ENCODE measurements at regions not wholly inside any gene's neighbourhood (a gene's known extent, or its start where the extent isn't known, plus 50 kb on each side); places are given as distances from the start of the nearest gene placed in this dataset.

DNA sequence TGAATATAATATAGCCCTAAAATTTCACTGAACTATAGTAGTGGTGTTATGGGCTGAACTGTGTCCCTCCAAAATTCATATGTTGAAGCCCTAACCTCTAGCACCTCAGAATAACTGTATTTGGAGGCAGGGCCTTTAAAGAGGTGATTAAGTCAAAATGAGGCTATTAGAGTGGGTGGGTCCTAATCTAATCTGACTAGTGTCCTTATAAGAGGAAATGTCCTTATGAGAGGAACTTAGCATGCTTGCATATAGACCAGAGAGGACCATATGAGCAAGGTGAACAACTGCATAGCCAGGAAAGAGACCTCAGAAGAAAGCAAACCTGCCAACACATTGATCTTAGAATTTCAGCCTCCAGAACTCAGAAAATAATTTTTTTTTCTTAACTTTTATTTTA, 238.4 kb downstream of the ZEB2 start:
- no peaks in the 10 kb centered on the region for H3K27me3 ChIP-seq (ENCODE audit: control insufficient read depth, insufficient read depth, low read length)
- peaks cover 17% of the 10 kb centered on the region for H3K4me1 ChIP-seq (ENCODE audit: control insufficient read depth, insufficient read depth, low read length)
- H3K4me3 ChIP-seq (ENCODE audit: low read depth, low read length) = no peak overlapping the region
- H3K36me3 ChIP-seq (ENCODE audit: control insufficient read depth, insufficient read depth, low read length) = no peaks in the 10 kb centered on the region
- H3K9me3 ChIP-seq (ENCODE audit: control insufficient read depth, insufficient read depth, low read length) = no peaks in the 10 kb centered on the region
- no peak overlapping the region for H3K27ac ChIP-seq (ENCODE audit: low read depth, low read length)
- no peak overlapping the region for H3K9ac ChIP-seq (ENCODE audit: low read depth, low read length)

DNA sequence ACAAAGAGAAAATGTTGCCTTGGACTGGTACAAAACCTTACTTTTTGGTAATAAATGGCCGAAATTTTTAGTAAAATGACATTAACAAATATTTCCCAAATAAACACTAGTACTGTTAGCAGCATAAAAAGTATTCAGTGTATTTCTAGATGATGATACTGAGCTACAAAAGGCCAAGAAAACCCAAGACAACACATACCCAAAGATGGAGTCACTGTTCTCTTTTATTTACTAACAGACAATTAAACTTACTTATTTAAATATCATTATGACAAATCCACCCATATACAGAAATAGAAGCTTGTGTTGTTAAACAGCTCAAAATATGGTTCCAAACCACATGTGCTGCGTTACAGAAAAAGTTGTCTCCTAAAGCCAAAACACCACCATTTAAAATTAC, 239.9 kb downstream of the ZEB2 start:
- H3K27me3 ChIP-seq (ENCODE audit: control insufficient read depth, insufficient read depth, low read length) = no peaks in the 10 kb centered on the region
- H3K9me3 ChIP-seq (ENCODE audit: control insufficient read depth, insufficient read depth, low read length) = no peaks in the 10 kb centered on the region
- no peak overlapping the region for H3K9ac ChIP-seq (ENCODE audit: low read depth, low read length)
- no peak overlapping the region for H3K27ac ChIP-seq (ENCODE audit: low read depth, low read length)
- H3K36me3 ChIP-seq (ENCODE audit: control insufficient read depth, insufficient read depth, low read length) = no peaks in the 10 kb centered on the region
- no peak overlapping the region for H3K4me3 ChIP-seq (ENCODE audit: low read depth, low read length)
- peaks cover 17% of the 10 kb centered on the region for H3K4me1 ChIP-seq (ENCODE audit: control insufficient read depth, insufficient read depth, low read length)

DNA sequence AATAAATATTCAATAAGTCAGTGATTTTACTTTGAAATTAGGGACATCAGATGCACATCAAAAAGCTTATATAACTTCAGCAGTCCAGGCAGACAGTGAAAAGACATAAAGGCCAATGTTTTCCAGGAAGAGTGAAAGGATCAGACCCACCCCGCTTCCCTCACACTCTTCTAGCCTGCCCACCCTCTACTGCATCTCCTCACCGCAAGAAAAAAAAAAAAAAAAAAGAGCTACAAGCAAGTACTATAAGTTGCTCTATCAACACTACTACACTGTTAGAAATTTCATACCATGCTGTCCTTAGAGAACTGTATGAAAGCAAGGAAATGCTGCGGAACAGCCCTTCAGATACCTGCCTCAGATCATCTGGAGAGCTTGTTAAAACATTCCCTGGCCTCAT, 240.8 kb downstream of the ZEB2 start:
- Histone ChIP-seq H3K4me1 (ENCODE audit: control insufficient read depth, insufficient read depth, low read length) (peaks cover 17% of the 10 kb centered on the region), H3K36me3 (ENCODE audit: control insufficient read depth, insufficient read depth, low read length) (no peaks in the 10 kb centered on the region), H3K27ac (ENCODE audit: low read depth, low read length) (no peak overlapping the region), H3K9ac (ENCODE audit: low read depth, low read length) (no peak overlapping the region), H3K27me3 (ENCODE audit: control insufficient read depth, insufficient read depth, low read length) (no peaks in the 10 kb centered on the region), H3K9me3 (ENCODE audit: control insufficient read depth, insufficient read depth, low read length) (no peaks in the 10 kb centered on the region), H3K4me3 (ENCODE audit: low read depth, low read length) (no peak overlapping the region)

DNA sequence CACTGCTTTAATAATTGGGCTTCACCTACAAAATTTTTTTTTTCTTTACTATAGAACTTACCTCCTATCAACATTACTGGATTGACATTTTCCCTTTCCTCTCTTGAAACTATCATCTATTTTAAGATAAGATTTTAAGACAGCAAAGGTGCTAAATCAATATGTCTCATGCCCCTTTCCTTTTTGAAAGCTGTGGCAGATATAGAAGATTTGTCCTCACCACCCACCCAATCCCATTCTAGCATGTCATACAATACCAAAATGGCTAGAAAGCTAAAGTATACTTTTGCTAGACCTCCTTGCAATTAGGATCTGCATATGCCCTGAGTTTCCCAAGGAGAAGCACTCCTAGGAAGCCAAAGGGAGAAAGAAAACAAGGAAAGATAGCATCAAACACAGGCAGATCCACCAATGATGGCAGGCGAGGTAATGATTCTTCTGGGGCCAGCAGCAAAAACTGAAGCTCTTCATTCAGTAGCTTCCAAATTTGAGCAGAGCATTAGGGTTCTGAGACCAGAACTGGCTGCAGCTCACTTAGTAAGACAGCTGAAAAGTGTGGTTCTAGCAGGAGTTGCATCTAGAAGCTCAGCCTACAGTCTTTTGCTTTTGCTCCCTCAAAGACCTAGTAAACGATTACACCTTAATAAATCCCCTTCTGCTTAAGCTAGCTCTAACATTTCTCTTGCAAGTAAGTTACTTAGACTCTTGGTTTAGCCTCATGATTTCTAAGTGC, 242.1 kb downstream of the ZEB2 start:
- Histone ChIP-seq H3K9ac (ENCODE audit: low read depth, low read length) (no peak overlapping the region), H3K27me3 (ENCODE audit: control insufficient read depth, insufficient read depth, low read length) (no peaks in the 10 kb centered on the region), H3K4me1 (ENCODE audit: control insufficient read depth, insufficient read depth, low read length) (peaks cover 17% of the 10 kb centered on the region), H3K4me3 (ENCODE audit: low read depth, low read length) (no peak overlapping the region), H3K36me3 (ENCODE audit: control insufficient read depth, insufficient read depth, low read length) (no peaks in the 10 kb centered on the region), H3K9me3 (ENCODE audit: control insufficient read depth, insufficient read depth, low read length) (no peaks in the 10 kb centered on the region), H3K27ac (ENCODE audit: low read depth, low read length) (no peak overlapping the region)

DNA sequence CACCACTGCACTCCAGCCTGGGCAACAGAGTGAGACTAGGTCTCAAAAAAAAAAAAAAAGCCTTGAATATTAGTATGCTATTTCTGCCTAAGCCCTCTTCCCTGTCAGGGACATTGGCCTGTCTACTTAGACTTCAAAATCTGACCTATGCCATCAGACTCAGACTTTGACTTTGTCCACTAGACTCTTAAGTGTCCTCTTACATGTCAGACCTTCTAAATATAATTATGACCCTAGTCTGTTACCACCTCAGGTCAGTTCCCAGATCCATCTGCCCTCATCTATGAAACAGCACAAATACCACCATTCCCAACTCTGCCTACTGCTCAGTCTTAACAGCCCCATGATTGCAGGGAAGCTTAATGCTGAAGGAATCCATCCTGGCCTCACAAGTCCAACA, 244.6 kb downstream of the ZEB2 start:
- H3K27ac ChIP-seq (ENCODE audit: low read depth, low read length) = no peak overlapping the region
- no peak overlapping the region for H3K4me3 ChIP-seq (ENCODE audit: low read depth, low read length)
- H3K27me3 ChIP-seq (ENCODE audit: control insufficient read depth, insufficient read depth, low read length) = no peaks in the 10 kb centered on the region
- peaks cover 14% of the 10 kb centered on the region for H3K4me1 ChIP-seq (ENCODE audit: control insufficient read depth, insufficient read depth, low read length)
- no peak overlapping the region for H3K9ac ChIP-seq (ENCODE audit: low read depth, low read length)
- H3K36me3 ChIP-seq (ENCODE audit: control insufficient read depth, insufficient read depth, low read length) = no peaks in the 10 kb centered on the region
- H3K9me3 ChIP-seq (ENCODE audit: control insufficient read depth, insufficient read depth, low read length) = no peaks in the 10 kb centered on the region

DNA sequence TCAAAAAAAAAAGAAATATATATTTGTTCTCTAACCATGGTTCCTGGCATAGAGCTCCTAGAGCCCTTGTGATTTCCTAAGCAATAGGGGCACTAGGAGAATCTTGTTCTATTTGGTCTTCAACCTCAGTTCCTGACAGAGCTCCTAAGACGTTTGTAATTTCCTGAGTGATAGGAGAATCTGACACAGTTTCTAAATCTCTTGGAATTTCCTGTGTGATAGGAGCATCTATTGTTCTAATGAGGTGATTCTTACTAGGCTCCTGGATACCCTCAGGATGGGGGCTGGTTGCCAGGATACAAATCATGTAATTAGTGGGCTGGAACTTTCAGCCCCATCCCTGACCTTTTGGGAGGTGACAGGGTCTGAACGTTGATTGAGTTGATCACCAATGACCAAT, 245.8 kb downstream of the ZEB2 start:
- H3K27ac ChIP-seq (ENCODE audit: low read depth, low read length) = no peak overlapping the region
- no peaks in the 10 kb centered on the region for H3K27me3 ChIP-seq (ENCODE audit: control insufficient read depth, insufficient read depth, low read length)
- no peak overlapping the region for H3K4me3 ChIP-seq (ENCODE audit: low read depth, low read length)
- H3K4me1 ChIP-seq (ENCODE audit: control insufficient read depth, insufficient read depth, low read length) = peaks cover 8% of the 10 kb centered on the region
- H3K9ac ChIP-seq (ENCODE audit: low read depth, low read length) = no peak overlapping the region
- no peaks in the 10 kb centered on the region for H3K9me3 ChIP-seq (ENCODE audit: control insufficient read depth, insufficient read depth, low read length)
- H3K36me3 ChIP-seq (ENCODE audit: control insufficient read depth, insufficient read depth, low read length) = no peaks in the 10 kb centered on the region

DNA sequence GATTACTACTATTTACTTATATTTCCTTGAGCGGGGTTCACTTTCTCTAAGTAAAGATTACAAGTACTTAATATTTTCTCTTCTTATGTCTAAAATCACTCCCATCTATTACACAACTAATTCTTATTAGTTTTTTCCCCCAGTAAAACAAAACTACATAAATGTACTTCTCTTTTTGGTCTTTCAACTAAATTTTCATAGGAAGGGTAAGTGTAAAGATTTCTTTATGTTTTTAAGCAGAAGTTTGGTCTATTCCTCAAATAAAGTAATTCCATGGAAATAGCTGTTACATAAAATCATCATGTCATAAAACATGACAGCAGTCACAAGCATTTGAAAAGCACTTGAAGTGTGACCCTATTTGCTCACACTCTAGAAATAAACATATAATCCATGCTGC, 249.0 kb downstream of the ZEB2 start:
- no peaks in the 10 kb centered on the region for H3K36me3 ChIP-seq (ENCODE audit: control insufficient read depth, insufficient read depth, low read length)
- no peak overlapping the region for H3K4me3 ChIP-seq (ENCODE audit: low read depth, low read length)
- H3K9me3 ChIP-seq (ENCODE audit: control insufficient read depth, insufficient read depth, low read length) = no peaks in the 10 kb centered on the region
- H3K27me3 ChIP-seq (ENCODE audit: control insufficient read depth, insufficient read depth, low read length) = no peaks in the 10 kb centered on the region
- no peak overlapping the region for H3K27ac ChIP-seq (ENCODE audit: low read depth, low read length)
- H3K4me1 ChIP-seq (ENCODE audit: control insufficient read depth, insufficient read depth, low read length) = peaks cover 17% of the 10 kb centered on the region
- no peak overlapping the region for H3K9ac ChIP-seq (ENCODE audit: low read depth, low read length)

DNA sequence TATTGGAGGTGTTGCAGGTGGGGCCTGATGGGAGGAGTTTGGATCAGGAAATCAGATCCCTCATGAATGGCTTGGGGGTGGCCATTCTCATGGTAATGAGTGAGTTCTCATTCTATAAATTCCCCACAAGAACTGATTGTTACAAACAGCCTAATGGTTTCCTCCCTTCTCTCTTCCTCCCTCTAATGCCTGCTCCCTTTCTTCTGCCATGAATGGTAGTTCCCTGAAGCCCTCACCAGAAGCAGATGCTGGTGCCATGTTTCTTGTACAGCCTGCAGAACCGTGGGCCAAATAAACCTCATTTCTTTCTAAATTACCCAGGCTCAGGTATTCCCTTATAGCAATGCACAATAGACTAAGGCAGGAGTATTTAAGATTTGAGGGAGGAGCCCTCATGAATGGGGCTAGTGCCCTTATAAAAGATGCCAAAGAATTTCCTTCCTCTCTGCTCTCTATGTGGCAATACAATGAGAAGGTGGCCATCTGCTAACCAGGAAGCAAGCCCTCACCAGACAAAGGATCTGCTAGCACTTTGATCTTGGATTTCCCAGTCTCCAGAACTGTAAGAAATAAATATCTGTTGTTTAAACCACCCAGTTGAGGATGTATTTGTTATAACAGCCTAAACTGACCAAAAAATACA, 251.8 kb downstream of the ZEB2 start:
- Histone ChIP-seq H3K4me1 (ENCODE audit: control insufficient read depth, insufficient read depth, low read length) (peaks cover 17% of the 10 kb centered on the region), H3K36me3 (ENCODE audit: control insufficient read depth, insufficient read depth, low read length) (no peaks in the 10 kb centered on the region), H3K4me3 (ENCODE audit: low read depth, low read length) (no peak overlapping the region), H3K9me3 (ENCODE audit: control insufficient read depth, insufficient read depth, low read length) (no peaks in the 10 kb centered on the region), H3K27me3 (ENCODE audit: control insufficient read depth, insufficient read depth, low read length) (no peaks in the 10 kb centered on the region), H3K27ac (ENCODE audit: low read depth, low read length) (peak overlapping the region; percentile 62), H3K9ac (ENCODE audit: low read depth, low read length) (peak overlapping the region; percentile 38; the same call in 1 of the 2 replicates)

DNA sequence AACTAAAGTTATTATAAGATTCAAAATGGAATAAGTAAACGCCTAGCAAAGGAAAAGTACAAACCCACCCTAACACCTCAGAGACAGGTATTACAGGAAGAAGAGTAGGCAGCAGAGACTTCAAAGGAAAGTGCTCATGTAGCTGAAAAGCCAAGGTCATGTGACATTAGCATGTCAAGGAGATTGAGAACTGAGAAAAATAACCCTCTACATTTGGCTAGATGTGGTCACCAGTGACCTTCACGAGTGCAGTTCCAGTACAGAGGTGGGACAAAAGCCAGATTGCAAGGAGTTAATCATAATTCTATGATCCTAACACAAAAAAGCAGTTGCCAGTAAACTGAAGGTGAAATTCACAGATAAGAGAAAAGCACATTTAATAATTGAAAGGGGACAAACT, 252.7 kb downstream of the ZEB2 start:
- Histone ChIP-seq H3K27me3 (ENCODE audit: control insufficient read depth, insufficient read depth, low read length) (no peaks in the 10 kb centered on the region), H3K36me3 (ENCODE audit: control insufficient read depth, insufficient read depth, low read length) (no peaks in the 10 kb centered on the region), H3K4me3 (ENCODE audit: low read depth, low read length) (no peak overlapping the region), H3K9me3 (ENCODE audit: control insufficient read depth, insufficient read depth, low read length) (no peaks in the 10 kb centered on the region), H3K4me1 (ENCODE audit: control insufficient read depth, insufficient read depth, low read length) (peaks cover 17% of the 10 kb centered on the region), H3K9ac (ENCODE audit: low read depth, low read length) (no peak overlapping the region), H3K27ac (ENCODE audit: low read depth, low read length) (no peak overlapping the region)

DNA sequence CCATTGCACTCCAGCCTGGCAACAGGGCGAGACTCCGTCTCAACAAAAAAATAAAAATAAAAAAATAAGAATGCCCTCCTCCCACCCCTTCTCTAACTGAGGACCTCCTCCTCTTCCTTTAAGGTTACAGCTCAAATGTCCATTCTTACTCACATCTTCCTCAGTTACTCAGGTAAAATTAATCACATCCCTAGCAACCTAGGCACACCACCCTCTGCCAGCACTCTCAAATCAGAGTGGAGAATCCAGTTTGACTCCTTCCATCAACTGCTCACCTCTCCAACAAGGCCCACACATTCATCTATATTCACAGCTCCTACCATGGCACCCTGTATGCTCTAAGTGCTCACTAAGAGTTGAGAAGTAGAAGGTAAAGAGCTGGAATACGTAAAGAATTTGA, 254.3 kb downstream of the ZEB2 start:
- Histone ChIP-seq H3K9ac (ENCODE audit: low read depth, low read length) (no peak overlapping the region), H3K27ac (ENCODE audit: low read depth, low read length) (no peak overlapping the region)

DNA sequence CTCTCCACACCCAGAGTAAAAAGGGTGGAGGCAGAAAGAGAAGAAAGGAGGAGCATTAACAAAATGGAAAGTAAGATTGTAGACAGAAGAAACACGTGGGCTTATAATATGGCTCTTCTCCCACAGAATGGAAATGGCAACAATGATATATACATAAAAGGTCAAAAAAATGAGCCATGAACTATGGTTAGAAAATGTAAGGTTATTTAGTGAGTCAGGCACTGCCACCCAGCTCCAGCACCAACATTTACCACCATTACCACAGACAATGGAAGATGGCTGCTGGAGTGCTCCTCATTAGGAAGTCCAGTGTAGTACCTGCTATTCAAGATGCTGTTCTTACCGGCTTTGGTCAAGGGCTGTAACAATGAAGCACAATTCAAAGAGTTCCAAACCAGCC, 258.0 kb downstream of the ZEB2 start:
- peaks cover 5% of the 10 kb centered on the region for H3K9me3 ChIP-seq (ENCODE audit: control insufficient read depth, insufficient read depth, low read length)
- no peak overlapping the region for H3K27ac ChIP-seq (ENCODE audit: low read depth, low read length)
- H3K9ac ChIP-seq (ENCODE audit: low read depth, low read length) = no peak overlapping the region
- H3K4me3 ChIP-seq (ENCODE audit: low read depth, low read length) = no peak overlapping the region
- H3K36me3 ChIP-seq (ENCODE audit: control insufficient read depth, insufficient read depth, low read length) = no peaks in the 10 kb centered on the region
- H3K27me3 ChIP-seq (ENCODE audit: control insufficient read depth, insufficient read depth, low read length) = no peaks in the 10 kb centered on the region
- peaks cover 17% of the 10 kb centered on the region for H3K4me1 ChIP-seq (ENCODE audit: control insufficient read depth, insufficient read depth, low read length)

More for the DNA sequence above, 254.3 kb downstream of the ZEB2 start:
- no peaks in the 10 kb centered on the region for H3K27me3 ChIP-seq (ENCODE audit: control insufficient read depth, insufficient read depth, low read length)
- H3K36me3 ChIP-seq (ENCODE audit: control insufficient read depth, insufficient read depth, low read length) = no peaks in the 10 kb centered on the region
- H3K9me3 ChIP-seq (ENCODE audit: control insufficient read depth, insufficient read depth, low read length) = no peaks in the 10 kb centered on the region
- peaks cover 24% of the 10 kb centered on the region for H3K4me1 ChIP-seq (ENCODE audit: control insufficient read depth, insufficient read depth, low read length)
- H3K4me3 ChIP-seq (ENCODE audit: low read depth, low read length) = no peak overlapping the region

Data from HUES48 (cell line).